ENCODE measurements at regions not wholly inside any gene's neighbourhood (a gene's known extent, or its start where the extent isn't known, plus 50 kb on each side); places are given as distances from the start of the nearest gene placed in this dataset.

- TF ChIP-seq, protein P1, sequence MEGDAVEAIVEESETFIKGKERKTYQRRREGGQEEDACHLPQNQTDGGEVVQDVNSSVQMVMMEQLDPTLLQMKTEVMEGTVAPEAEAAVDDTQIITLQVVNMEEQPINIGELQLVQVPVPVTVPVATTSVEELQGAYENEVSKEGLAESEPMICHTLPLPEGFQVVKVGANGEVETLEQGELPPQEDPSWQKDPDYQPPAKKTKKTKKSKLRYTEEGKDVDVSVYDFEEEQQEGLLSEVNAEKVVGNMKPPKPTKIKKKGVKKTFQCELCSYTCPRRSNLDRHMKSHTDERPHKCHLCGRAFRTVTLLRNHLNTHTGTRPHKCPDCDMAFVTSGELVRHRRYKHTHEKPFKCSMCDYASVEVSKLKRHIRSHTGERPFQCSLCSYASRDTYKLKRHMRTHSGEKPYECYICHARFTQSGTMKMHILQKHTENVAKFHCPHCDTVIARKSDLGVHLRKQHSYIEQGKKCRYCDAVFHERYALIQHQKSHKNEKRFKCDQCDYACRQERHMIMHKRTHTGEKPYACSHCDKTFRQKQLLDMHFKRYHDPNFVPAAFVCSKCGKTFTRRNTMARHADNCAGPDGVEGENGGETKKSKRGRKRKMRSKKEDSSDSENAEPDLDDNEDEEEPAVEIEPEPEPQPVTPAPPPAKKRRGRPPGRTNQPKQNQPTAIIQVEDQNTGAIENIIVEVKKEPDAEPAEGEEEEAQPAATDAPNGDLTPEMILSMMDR (IDR thresholded peaks at IDR 0.05) = no peak
- TF ChIP-seq POLR2AphosphoS5 (IDR thresholded peaks at IDR 0.05) = no peak
These were observed 329.4 kb upstream of the CCL2 start for GRCh38 chr17:33925649-33926048.

Measured in gastroesophageal sphincter (tissue), 3 donors.